HK-2 (cell line): ENCODE measurements at regions not wholly inside any gene's neighbourhood (a gene's known extent, or its start where the extent isn't known, plus 50 kb on each side); places are given as distances from the start of the nearest gene placed in this dataset.

Source experiments
- DNase-seq: peaks from one replicate; pipeline ENCODE4 v3.0.0-alpha.2; 2018; ENCODE audit not compliant: unreplicated experiment

DNA sequence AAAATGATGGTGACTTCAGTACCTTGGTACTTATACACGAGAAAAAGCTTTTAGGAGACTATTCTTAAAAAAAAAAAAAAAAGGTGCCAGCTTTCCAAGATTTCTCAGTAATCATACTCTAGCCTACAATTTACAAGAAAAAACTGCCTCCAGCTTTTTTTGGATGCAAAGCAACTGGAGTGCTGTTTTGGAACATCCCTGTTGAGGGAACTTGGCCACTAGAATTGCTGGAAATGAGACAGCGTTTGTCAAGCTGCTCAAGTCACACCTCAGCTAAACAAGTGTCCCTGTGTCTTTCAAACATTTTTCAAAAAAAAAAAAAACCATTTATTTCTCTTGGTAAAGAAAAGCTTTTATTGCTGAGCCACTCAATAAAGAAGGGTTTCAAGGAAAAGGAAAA is 413.1 kb upstream of the ARGLU1 start:
- no peak for DNase-seq

DNA sequence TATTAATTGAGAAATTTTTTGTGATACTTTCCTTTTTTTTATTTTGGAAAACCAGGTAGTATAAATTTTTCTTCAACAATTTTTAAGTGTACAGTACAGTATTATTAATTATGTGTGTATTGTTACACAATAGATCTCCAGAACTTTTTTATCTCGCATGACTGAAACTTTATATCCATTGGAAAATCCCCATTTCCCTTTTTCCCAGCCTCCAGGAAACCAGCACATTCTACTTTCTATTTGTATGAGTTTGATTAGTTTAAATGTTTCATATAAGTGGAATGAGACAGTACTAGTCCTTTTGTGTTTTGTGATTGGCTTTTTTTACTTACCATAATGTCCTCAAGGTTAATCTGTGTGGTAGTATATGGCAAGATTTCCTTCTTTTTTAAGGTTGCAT is 399.5 kb upstream of the ARGLU1 start:
- no peak for DNase-seq

DNA sequence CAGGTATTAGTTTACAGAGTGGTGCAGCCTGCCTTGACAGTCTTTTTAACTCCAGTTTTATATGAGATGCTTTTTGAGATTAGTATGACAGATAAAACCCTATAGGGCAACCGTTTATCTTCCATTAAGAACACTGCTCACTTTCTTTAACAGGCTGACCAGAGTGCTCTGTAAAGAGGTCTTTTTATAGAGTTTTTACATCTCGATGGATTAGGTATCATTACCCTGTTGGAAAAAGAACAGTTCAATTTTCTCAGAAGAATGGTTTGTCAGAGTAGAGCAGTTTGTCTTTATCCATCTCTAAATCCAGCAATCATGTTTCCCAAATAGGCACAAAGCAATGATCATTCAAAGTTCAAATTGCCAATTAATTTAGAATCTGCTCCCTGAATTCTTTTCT is 395.2 kb upstream of the ARGLU1 start:
- DNase-seq: no peak

DNA sequence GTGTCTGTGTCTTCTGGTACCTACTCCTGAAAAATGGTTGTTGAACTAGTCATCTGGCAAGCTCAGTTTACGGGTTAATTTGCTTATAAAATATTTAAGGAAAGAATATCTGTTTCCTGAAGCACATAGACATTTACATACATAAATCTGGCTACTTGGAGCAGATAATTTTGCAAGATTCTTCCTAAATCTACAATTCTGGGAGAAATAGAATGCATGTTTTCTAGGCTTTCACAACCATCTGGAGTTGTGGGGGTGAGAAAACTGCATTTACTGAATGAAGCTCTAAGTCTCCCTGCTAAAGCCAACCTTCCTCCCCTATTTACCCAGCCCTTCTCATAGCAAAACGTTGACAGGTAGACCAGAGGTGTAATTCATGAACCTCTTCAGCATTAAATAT is 393.7 kb upstream of the ARGLU1 start:
- no peak for DNase-seq

DNA sequence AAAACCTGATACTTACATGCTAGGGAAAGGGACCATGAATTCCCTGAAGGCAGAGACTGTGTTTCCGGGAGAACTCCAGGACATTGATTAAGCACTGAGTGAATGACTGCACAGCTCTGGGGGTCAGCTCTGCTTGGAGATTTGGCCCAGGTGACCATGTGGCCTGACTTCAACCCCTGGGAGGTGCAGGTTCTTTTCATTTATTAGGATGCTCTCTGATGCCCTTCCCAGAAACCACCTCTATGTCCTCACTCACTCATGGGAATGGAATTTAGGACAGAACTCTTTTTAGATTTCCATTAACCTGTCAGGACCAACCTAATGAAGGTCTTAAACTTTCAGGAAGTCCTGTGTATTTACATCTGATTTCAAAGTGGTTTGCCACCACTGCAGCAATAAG is 393.3 kb upstream of the ARGLU1 start:
- no peak for DNase-seq

DNA sequence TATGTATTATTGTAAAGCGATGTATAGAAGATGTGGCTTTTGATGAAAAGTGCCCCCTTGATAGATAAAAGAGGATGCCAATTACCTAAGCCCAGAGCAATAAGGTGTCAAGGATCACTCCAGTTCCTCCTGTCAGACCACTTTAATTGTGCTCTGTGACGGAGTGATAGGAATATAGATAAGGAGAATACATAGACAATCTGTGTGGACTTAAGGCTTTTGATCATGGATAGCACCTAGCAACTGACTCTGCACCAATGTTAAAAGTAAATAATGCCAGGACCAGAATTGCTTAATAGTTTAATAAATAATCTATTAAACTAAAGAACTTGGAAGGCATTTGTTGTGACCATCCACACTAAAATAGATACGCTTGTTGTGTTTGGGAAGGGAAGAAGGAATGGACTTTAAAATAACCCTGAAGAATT is 390.7 kb upstream of the ARGLU1 start:
- DNase-seq: no peak

DNA sequence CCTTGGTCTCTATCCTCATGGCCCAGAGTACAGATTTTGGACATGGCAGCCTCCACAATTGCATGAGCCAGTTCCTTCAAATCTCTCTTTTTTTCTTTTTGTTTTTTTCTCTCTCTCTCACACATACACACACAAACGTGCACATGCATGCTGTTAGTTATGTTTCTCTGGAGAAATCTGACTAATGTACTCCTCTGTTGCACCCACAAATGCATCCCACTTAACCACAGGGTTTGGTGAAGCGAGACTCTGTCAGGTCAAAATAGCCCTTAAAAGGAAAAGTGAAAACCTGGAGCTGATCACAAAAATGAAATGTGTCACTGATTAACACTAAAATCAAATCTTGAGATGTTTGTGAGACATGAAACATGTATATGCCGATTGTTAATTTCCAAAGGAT is 374.6 kb upstream of the ARGLU1 start:
- no peak for DNase-seq

DNA sequence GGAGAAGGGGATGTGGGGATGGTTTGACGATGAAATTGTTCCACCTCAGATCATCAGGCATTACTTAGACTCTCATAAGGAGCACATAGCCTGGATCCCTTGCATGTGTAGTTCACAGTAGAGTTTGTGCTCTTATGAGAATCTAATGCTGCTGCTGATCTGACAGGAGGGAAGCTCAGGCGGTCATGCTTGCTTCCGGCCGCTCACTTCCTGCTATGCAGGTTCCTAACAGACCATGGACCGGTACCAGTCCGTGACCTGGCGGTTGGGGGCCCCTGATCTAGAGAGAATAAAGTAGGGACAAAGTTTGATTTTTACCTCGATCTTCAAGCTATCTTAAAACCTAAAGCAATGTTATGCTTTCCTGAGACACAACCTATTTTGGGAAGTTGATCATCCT is 373.8 kb upstream of the ARGLU1 start:
- DNase-seq: no peak

DNA sequence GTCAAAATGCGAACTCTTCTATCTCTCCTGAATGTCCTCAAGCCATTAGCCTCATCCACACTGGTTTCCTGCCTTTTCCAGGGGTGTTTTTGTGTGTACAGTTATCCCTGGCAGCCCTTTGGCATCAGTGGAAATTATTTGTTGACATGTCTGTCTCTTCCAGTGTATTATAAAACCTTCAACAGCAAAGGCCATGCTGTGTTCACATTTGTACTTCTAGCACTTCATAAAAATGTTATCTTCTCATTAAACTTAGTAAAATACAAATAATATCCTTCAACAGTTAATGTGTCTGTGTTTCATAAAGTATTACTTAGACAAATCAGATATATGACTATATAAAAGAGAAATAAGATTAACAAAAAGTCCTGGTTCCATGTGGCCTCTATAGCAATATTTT is 359.5 kb upstream of the ARGLU1 start:
- no peak for DNase-seq

DNA sequence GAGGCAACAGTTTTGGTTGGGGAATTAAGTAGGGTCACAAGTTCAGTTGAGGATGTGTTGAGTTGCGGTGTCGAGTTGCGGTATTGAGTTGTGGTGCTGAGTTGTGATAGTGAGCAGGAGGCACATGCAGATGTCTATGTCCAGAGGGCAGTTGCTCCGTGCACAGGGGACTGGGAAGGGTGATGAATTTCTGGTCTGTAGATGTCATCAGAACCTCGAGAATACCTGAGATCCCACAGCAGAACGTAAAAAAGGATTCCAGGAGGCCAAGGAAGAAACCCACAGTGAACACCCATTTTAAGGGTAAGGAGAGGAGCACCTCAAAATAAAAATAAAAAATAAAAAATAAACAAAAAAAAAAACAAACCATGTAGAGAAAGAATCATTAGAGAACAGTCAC is 354.4 kb upstream of the ARGLU1 start:
- DNase-seq: no peak

DNA sequence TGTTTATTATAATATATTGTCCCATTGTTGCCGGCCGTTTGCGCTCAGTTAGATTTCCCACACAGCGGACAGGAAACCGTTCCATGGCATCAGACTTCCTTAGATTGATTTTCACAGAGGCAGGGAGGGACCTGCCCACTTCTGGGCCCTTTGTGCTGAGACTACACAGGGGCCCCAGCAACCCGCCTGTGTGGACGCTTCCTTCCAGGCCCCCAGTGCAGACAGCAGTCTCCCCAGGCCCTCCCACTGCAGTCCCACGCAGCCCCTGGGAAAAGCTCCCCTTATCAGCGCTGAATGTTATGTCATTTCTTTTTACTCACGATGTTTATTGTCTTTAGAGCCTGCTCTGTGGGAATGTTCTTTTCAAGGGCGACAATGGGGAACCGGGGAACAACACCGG is 351.7 kb upstream of the ARGLU1 start:
- DNase-seq: no peak

DNA sequence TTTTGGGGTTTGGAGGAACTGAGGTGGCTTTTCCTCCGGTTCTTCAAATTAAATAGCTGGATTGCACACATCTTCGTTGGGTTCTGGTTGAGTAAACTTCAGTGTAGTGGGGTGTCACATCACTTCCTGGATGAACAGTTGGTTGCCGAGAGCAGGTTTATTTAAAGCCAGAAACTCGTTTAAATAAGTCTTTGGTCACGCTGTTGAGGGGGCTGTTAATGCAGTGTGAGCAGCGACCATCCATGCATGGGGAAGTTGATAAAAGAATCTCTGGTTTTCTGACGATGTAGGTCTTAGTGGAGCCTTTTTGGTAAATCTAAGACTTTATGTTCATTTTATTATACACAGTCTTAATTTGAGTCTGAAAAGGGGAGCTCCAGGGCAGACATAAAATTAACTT is 351.2 kb upstream of the ARGLU1 start:
- DNase-seq: no peak

DNA sequence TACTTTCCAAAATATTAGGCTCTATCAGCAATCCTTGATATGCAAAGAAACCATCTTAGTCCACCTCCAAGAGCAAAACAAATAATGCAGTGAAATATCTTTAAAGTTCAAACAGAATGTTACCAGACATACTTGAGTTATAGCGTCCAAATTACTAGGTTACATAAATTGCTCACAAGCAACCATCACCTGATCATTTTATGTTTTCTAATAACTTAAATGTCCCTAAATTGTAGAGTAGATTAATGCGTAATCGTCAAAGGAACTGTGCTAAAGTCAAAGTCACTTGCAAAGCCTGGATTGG is 350.6 kb upstream of the ARGLU1 start:
- no peak for DNase-seq

DNA sequence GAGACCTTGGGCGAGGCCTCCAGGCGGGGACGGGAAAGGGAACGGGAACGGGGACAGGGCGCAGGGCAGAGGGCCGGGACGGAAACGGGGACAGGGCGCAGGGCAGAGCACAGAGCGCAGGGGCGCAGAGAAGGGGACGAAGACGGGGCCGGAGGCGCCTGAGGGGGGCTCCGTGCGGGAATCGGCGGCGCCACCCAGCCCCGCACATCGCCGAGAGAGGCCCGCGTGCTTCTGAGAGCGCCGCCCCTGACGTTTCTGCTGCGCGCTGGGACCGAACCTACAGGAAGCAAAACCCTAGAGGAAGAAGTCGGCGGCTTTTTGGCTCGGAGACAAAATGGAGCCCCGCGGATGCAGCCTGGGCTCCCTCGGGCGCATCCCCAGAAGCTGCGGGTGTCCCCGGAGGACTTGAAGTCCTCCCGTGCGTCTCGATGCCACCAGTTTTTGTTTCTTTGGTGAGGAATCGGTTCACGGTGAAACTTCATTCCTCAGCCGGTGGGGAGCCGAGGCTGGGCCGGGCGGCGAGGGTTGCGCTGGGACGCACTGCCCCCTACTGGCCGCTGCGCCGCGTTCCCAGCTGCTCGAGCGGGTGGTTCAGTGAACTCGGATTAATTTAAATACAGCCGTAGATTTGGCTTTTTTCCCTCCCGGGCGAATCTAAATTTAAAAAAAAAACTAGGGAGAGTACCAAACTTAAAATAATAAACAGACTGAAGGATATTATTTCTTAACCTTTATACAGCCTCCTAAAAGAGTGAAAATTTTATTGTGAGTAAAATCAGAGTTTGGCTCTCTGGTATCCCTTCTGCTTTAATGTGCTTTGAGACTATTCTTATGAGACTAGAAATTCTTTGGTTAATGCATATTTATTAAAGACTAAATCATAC is 350.0 kb upstream of the ARGLU1 start:
- peak; percentile 63 for DNase-seq

DNA sequence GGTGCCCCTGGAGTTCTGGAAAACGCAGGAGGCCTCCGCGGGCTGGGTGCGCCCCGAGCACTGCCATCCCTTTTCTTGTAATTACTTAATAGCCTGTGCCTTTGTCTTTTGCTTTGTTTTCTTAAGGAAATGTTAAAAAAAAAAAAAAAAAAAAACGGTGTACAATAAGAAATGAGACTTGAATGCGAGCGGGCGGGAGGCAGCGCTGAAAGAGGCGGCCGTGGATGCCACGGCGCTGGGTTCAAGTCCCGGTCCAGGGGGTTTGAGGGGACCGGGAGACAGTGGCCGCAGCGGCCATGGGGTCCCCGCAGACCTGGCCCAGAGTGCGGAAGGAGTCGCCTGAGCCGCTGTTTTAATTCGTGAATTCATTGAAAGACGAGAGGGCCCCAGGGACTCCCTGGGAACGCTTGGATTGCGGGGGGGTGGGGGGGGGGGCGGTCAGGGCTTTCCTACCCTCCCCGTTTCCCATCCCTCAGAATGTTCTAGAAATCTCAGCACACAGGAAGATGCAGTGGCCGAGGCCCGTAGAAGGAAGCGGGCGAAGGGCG is 349.2 kb upstream of the ARGLU1 start:
- no peak for DNase-seq

DNA sequence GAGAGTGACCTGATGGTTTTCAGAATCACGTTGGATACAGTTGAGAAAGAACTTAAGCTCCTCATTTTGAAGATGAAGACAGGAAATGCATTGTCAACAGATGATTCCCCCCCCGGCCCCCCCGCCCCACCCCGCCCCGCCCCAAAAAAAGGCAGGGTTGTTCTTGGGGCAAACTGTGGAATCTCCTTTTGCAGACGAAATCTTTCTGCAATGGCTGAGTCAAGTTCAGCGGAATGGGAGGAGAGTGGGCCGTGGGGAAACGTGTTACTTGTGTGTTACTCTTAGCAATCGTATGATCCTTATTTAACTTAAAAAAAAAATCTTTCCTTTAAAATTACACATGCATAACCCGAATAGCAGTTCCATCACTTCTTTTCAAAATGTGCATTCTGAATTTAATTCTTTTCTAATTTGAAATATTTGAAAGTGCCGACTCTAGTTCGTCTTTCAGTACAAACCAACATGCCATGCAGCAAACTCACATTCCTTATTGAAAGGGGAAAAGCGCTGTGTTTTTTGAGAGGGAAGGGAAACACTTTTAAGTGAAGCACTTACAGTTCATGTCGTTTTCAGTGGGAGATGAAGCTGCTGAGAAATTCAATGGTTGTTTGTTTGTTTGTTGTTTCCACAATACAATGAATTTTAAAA is 348.5 kb upstream of the ARGLU1 start:
- DNase-seq: no peak

DNA sequence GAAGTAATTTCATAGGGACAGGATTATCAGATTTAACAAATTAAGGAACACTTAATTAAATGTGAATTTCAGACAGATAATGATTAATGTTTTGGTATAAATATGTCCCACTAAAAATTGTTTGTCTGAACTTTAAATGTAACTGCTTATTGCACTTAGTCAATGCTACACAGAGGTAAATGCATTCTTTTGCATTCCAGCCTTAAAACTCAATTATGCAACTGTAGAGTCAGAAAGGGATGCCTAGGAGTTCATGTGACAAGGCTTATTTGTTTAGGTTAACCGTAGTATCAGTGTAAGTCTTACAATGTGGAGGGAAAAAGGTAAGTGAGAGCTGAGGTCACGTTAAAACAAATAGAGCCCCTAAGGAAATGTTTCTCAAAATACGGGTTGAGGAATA is 347.2 kb upstream of the ARGLU1 start:
- DNase-seq: no peak

DNA sequence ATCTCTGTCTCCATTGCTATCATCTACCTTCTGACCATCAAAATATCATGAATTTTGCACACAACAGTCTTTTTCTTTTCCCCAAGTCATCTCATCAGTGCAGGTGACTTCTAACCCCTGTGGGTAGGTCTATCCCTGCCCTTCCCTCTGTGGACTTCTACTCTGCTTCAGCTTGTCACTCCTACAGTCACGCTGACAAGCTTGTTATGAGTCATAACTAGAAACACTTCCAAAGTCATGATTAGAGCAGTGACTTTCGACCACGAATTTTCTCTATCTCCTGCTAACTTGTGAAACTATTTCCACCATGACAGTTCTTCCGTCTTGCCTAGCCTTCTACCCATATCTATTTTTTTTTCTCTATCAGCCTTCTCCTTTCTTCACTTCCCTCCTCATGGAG is 343.7 kb upstream of the ARGLU1 start:
- no peak for DNase-seq

DNA sequence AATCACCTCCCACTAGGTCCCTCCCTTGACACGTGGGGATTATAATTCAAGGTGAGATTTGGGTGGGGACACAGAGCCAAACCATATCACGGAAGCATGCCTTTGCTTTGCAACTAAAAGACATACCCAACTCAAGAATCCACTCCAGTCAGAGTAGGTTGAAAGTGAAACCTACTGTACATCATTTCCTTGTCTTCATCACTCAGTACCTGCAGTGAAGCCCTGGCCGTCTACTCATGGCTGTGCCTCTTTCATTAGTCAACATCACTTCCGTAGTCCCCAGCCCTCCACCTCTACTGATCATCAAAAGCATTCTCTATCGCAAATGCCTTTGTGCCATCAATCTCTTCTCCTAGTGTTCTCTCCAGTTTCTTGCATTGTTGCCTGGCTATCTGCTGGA is 343.1 kb upstream of the ARGLU1 start:
- DNase-seq: no peak

DNA sequence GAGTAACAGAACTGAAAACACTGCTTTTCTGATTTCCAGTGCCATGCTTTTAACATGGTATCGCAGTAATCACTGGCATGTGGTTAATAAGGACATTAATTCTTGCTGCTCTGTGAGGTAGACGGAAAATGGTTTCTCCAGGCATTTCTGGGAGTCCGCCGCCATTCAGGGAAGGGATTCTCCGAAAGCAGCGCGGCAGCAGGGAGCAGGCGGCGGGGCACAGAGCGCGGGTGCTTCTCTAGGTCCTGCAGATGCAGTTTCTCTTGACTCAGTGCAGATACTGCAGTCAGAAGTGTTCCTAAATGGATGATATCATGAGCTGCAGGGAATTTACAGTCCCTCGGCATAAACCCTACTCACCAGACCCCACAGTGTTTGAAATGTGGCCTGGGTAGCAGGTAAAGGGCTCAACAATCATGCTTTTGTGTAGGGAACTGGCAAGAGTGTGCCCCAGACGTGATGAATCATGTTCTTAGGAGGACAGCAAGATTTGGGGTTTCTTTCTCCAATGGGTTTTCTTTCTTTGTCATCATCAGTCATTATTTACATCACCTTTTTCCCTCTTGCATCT is 338.6 kb upstream of the ARGLU1 start:
- DNase-seq: no peak

DNA sequence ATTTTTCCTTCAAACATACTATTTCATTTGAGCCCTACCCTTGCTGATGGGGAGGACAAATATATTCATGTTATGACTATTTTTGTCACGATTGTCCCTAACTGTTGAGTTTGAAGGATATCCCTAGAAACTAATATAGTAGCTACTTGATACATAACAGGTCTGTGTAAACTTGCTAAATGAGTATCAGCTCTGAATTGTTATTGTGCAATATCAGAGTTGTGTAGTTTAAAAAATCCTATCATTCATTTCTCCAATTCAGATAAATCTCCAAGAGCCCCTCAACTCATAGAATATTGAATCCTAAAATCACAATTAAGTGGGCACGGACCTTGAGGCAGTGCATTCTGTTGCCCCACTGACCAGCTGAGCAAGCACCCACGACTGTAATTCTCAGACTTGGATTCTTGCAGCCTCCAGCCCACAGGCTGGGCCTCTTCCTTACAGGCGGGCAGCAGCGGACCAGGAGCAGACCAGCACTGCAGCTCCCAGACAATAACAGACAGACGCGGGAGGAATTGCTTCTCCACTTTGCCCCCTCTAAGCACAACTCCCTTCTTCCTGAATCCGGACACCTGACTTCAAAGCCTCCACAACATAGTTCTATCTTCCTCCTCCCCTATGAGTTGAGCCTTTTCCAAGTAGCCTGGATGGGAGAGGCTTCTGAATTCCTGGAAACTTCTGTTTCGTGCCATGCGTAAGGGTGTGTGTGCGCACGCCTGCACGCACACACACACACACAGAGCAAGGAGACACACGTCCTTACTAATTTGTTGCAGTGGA is 337.6 kb upstream of the ARGLU1 start:
- DNase-seq: no peak

DNA sequence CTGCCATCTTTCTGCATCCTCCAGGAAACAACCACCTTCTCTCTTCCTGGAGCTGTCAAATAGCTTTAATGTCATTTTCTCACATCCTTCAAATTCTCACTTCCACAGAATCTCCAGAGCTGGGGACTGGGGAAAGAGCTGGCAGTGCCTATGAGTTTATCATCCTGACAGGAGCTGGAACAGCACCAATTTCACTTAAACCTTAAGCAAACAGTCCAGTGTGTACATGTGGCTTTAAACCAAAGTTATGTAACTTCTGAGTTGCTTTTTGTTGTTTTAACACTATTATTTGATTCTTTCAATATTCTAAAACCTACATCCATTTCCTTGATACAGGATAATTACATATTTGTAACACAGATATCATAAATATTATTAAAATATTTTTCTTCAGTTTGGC is 331.5 kb upstream of the ARGLU1 start:
- DNase-seq: no peak
